GM12878 (cell line): ENCODE measurements at regions not wholly inside any gene's neighbourhood (a gene's known extent, or its start where the extent isn't known, plus 50 kb on each side); places are given as distances from the start of the nearest gene placed in this dataset.

Experiments used
- ATAC-seq: fragments of 200-7000 bp; cut with Tn5 transposase; 3 replicates; pipeline ENCODE4 v1.9.1; 2020; ENCODE audit warnings: mild to moderate bottlenecking, moderate library complexity
- BruUV-seq: library from RNA; stranded (reverse); fragments of 400-500 nt; replicated peaks from 2 replicates; lab custom pipeline; 2021; lab: Mats Ljungman, UMichigan
- CTCF ChIA-PET: fragments of 300-600 bp; sonication (Branson Sonifier 250); formaldehyde crosslinking; extraction: SDS; loops from one replicate; lab custom pipeline; 2021; ENCODE audit warnings: inconsistent platforms; lab: Yijun Ruan, JAX
- POLR2A ChIA-PET: fragments of 350-600 bp; formaldehyde crosslinking; extraction: SDS; loops from one replicate; lab custom pipeline; 2021; ENCODE audit warnings: inconsistent platforms; lab: Charles Lee
- RAD21 ChIA-PET: fragments of 300-600 bp; sonication (Branson Sonifier 250); formaldehyde crosslinking; loops from one replicate; lab custom pipeline; 2023; ENCODE audit warnings: antibody characterized with exemption; ENCODE audit not compliant: unreplicated experiment; lab: Charles Lee
- SMC1A ChIA-PET: fragments of 300-600 bp; sonication (Branson Sonifier 250); formaldehyde crosslinking; loops from one replicate; lab custom pipeline; 2023; ENCODE audit not compliant: unreplicated experiment, uncharacterized antibody; lab: Charles Lee
- DNase-seq: peaks from one replicate; pipeline ENCODE4 v3.0.0-alpha.2; 2011; ENCODE audit warnings: low read depth, low spot score
- FAIRE-seq: peaks from 3 replicates; lab custom pipeline; 2011; peaks lifted over from hg19 to GRCh38; lab: Jason Lieb, UNC
- H2AFZ ChIP-seq: 2 replicates; pipeline ENCODE4 v1.6.0; 2011; ENCODE audit warnings: low read depth, low read length, control low read depth; ENCODE audit not compliant: control insufficient read depth
- H3K27ac ChIP-seq: 2 replicates; pipeline ENCODE4 v1.5.1; 2011; ENCODE audit warnings: control low read depth; ENCODE audit not compliant: control insufficient read depth, insufficient read depth
- H3K27me3 ChIP-seq, 2 experiments: replicated peaks in 1 of 2; 2 replicates each; pipeline versions ENCODE4 v1.6.0 to v1.6.1; 2011; ENCODE audit warnings: low read length in 1 of 2; ENCODE audit not compliant: control insufficient read depth in 2 of 2, insufficient read depth in 2 of 2
- H3K36me3 ChIP-seq, 2 experiments: 2 replicates each; pipeline ENCODE4 v1.5.1; 2011; ENCODE audit warnings: low read length in 1 of 2; ENCODE audit not compliant: control insufficient read depth in 2 of 2, insufficient read depth in 2 of 2
- H3K4me1 ChIP-seq: 2 replicates; pipeline ENCODE4 v1.6.1; 2011; ENCODE audit warnings: mild to moderate bottlenecking, low read length, moderate library complexity, mixed read lengths; ENCODE audit not compliant: control insufficient read depth, insufficient read depth
- H3K4me2 ChIP-seq: 2 replicates; pipeline ENCODE4 v1.6.0; 2011; ENCODE audit warnings: control low read depth; ENCODE audit not compliant: control insufficient read depth, insufficient read depth
- H3K4me3 ChIP-seq: fragments of 200-600 bp; sonication (generic); 2 replicates; pipeline ENCODE4 v1.5.1; 2016
- H3K79me2 ChIP-seq: 2 replicates; pipeline ENCODE4 v1.6.0; 2011; ENCODE audit warnings: low read length; ENCODE audit not compliant: control insufficient read depth, insufficient read depth
- H3K9ac ChIP-seq: 2 replicates; pipeline ENCODE4 v1.8.0; 2011; ENCODE audit warnings: low read length, control low read depth, mixed read lengths; ENCODE audit not compliant: control insufficient read depth, insufficient read depth
- H3K9me3 ChIP-seq: replicated peaks from 3 replicates; pipeline ENCODE4 v1.5.1; 2011; ENCODE audit warnings: mild to moderate bottlenecking, low read length; ENCODE audit not compliant: control insufficient read depth, insufficient read depth
- H4K20me1 ChIP-seq: 2 replicates; pipeline ENCODE4 v1.6.0; 2011; ENCODE audit not compliant: control insufficient read depth, insufficient read depth
- BCL11A ChIP-seq: IDR thresholded peaks from 2 replicates; pipeline ENCODE4 v1.6.1; 2011; ENCODE audit warnings: low read depth, low read length
- BCLAF1 ChIP-seq: fragments of 450-650 bp; IDR thresholded peaks from 2 replicates; pipeline ENCODE4 v1.6.1; 2017; ENCODE audit warnings: antibody characterized with exemption, mild to moderate bottlenecking, moderate library complexity
- CHD1 ChIP-seq: IDR thresholded peaks from 2 replicates; pipeline ENCODE4 v1.6.1; 2012; ENCODE audit warnings: low read depth, low read length, improper control_type of control experiment
- CUX1 ChIP-seq: IDR thresholded peaks from 2 replicates; pipeline ENCODE4 v1.6.1; 2012; ENCODE audit warnings: improper control_type of control experiment, low read depth, low read length; ENCODE audit not compliant: insufficient replicate concordance
- E4F1 ChIP-seq: fragments of 450-650 bp; IDR thresholded peaks from 2 replicates; pipeline ENCODE4 v1.6.1; 2018; ENCODE audit warnings: borderline replicate concordance, mild to moderate bottlenecking; ENCODE audit not compliant: partially characterized antibody
- HDAC6 ChIP-seq: fragments of 200-600 bp; sonication (generic); IDR thresholded peaks from one replicate; pipeline ENCODE4 v1.8.0; 2017; ENCODE audit warnings: antibody characterized with exemption; ENCODE audit not compliant: unreplicated experiment
- MTA3 ChIP-seq: IDR thresholded peaks from 2 replicates; pipeline ENCODE4 v1.6.1; 2012; ENCODE audit warnings: low read length, inconsistent platforms, borderline replicate concordance
- NFYA ChIP-seq: IDR thresholded peaks from 2 replicates; pipeline ENCODE4 v1.6.1; 2011; ENCODE audit warnings: low read depth, mild to moderate bottlenecking, low read length, improper control_type of control experiment, borderline replicate concordance
- POLR2AphosphoS2 ChIP-seq: IDR thresholded peaks from 2 replicates; pipeline ENCODE4 v1.6.1; 2011; ENCODE audit warnings: low read depth, mild to moderate bottlenecking, low read length, improper control_type of control experiment, moderate library complexity
- POU2F2 ChIP-seq: IDR thresholded peaks from 3 replicates; pipeline ENCODE4 v1.6.1; 2011; ENCODE audit warnings: low read depth, mild to moderate bottlenecking, low read length, borderline replicate concordance
- RAD21 ChIP-seq: IDR thresholded peaks from 2 replicates; pipeline ENCODE4 v1.6.1; 2011; ENCODE audit warnings: mild to moderate bottlenecking, low read depth, low read length, moderate library complexity; ENCODE audit not compliant: insufficient read depth
- SREBF2 ChIP-seq: IDR thresholded peaks from 2 replicates; pipeline ENCODE4 v1.6.1; 2012; ENCODE audit warnings: mild to moderate bottlenecking, low read length
- SUZ12 ChIP-seq: fragments of 200-600 bp; sonication (generic); IDR thresholded peaks from one replicate; pipeline ENCODE4 v1.6.1; 2018; ENCODE audit warnings: antibody characterized with exemption, mild to moderate bottlenecking; ENCODE audit not compliant: unreplicated experiment
- TARDBP ChIP-seq: IDR thresholded peaks from 2 replicates; pipeline ENCODE4 v1.6.1; 2016; ENCODE audit warnings: borderline replicate concordance
- TCF12 ChIP-seq: IDR thresholded peaks from 2 replicates; pipeline ENCODE4 v1.6.1; 2011; ENCODE audit warnings: low read depth, mild to moderate bottlenecking, low read length
- WGBS: methylation state at CpG from one replicate; pipeline ENCODE4 v1.1.6; 2016; ENCODE audit warnings: low lambda C conversion rate; ENCODE audit not compliant: insufficient replicate concordance, insufficient coverage; ENCODE audit errors: missing lambda C conversion rate; 5-methylcytosine and 5-hydroxymethylcytosine counted together
- in situ Hi-C: fragments of 300-500 bp; cut with MboI; formaldehyde crosslinking; loops from 9 replicates; pipeline ENCODE4 v1.14.3; 2018; ENCODE audit warnings: mixed read lengths
- intact Hi-C: fragments of 100-400 bp; cut with micrococcal nuclease; formaldehyde crosslinking; loops from one replicate; pipeline ENCODE4 v1.14.2; 2022; ENCODE audit not compliant: unreplicated experiment

- POLR2A ChIA-PET = no interaction called here
- H2AFZ ChIP-seq = no peak overlapping the region
- no peak overlapping the region for H3K4me3 ChIP-seq
- H3K36me3 ChIP-seq = no peaks in the 10 kb centered on the region
- no peak for ATAC-seq
- DNase-seq = no peak
- H3K4me1 ChIP-seq = no peaks in the 10 kb centered on the region
- WGBS = 26% methylated on average over 6 of the region's 6 CpGs
- no peaks in the 10 kb centered on the region for H4K20me1 ChIP-seq
- RAD21 ChIA-PET = no interaction called here
- no peak overlapping the region for H3K4me2 ChIP-seq
- SMC1A ChIA-PET = interaction anchor here (1.0 to 2.3 kb wide), 5 partner anchors 9 to 145 kb away, joined by 3 to 9 read pairs (median 8); no protein-coding TSS in a partner anchor
- no peak overlapping the region for H3K27ac ChIP-seq
- no peak for FAIRE-seq
- H3K79me2 ChIP-seq = no peaks in the 10 kb centered on the region
- intact Hi-C loops (no loop called here), in situ Hi-C loops (no loop called here)
- CTCF ChIA-PET = no interaction called here
- TF ChIP-seq RAD21 = no peak
- no peak for TF ChIP-seq TCF12
- TF ChIP-seq POU2F2 = no peak
- no peak for TF ChIP-seq SUZ12
- TF ChIP-seq MTA3 = no peak
- TF ChIP-seq SREBF2 = no peak
- TF ChIP-seq BCL11A = no peak
- no peak for TF ChIP-seq HDAC6
- TF ChIP-seq CUX1 = no peak
- no peak for TF ChIP-seq BCLAF1
- TF ChIP-seq TARDBP = no peak
- no peak for TF ChIP-seq POLR2AphosphoS2
- TF ChIP-seq NFYA = no peak
- TF ChIP-seq E4F1 = no peak
- no peak for TF ChIP-seq CHD1
- no peaks in the 10 kb centered on the region for H3K9me3 ChIP-seq
- H3K27me3 ChIP-seq = no peaks in the 10 kb centered on the region; a peak in 2 of 4 replicates
- BruUV-seq = no TSS peak
- no peak overlapping the region for H3K9ac ChIP-seq
Observed at GRCh38 chr9:1256178-1256577, 206.0 kb downstream of the DMRT2 start.
